SK-N-SH treated with all-trans-retinoic acid at 6 μM for 48 hours (cell line): ENCODE measurements at regions not wholly inside any gene's neighbourhood (a gene's known extent, or its start where the extent isn't known, plus 50 kb on each side); places are given as distances from the start of the nearest gene placed in this dataset.

Experiments used
- ARNTL ChIP-seq: fragments of 450-650 bp; formaldehyde crosslinking; IDR thresholded peaks from 2 replicates; pipeline ENCODE4 v1.5.0; 2020; ENCODE audit warnings: low read depth, mild to moderate bottlenecking, moderate library complexity, borderline replicate concordance
- CREB5 ChIP-seq: fragments of 250-450 bp; sonication (Bioruptor Pico); IDR thresholded peaks from 2 replicates; pipeline ENCODE4 v1.5.1; 2020; ENCODE audit warnings: low read depth, mild to moderate bottlenecking, moderate library complexity
- CSDC2 ChIP-seq: fragments of 250-450 bp; sonication (Bioruptor Pico); IDR thresholded peaks from 2 replicates; pipeline ENCODE4 v1.5.0; 2020; ENCODE audit warnings: mild to moderate bottlenecking, moderate library complexity
- CSRNP3 ChIP-seq: fragments of 250-450 bp; sonication (Bioruptor Pico); IDR thresholded peaks from 2 replicates; pipeline ENCODE4 v1.5.1; 2021; ENCODE audit warnings: mild to moderate bottlenecking, moderate library complexity
- ISL1 ChIP-seq: fragments of 250-450 bp; sonication (Bioruptor Pico); IDR thresholded peaks from 2 replicates; pipeline ENCODE4 v2.1.2; 2022; ENCODE audit warnings: mild to moderate bottlenecking, moderate library complexity
- PATZ1 ChIP-seq: fragments of 250-450 bp; sonication (Bioruptor Pico); IDR thresholded peaks from 2 replicates; pipeline ENCODE4 v1.8.0; 2020; ENCODE audit warnings: mild to moderate bottlenecking, moderate library complexity, borderline replicate concordance
- RARB ChIP-seq: fragments of 250-450 bp; sonication (Bioruptor Pico); IDR thresholded peaks from 2 replicates; pipeline ENCODE4 v1.8.0; 2021; ENCODE audit warnings: mild to moderate bottlenecking, moderate library complexity
- TCF4 ChIP-seq: fragments of 250-450 bp; sonication (Bioruptor Pico); IDR thresholded peaks from 2 replicates; pipeline ENCODE4 v1.8.0; 2021; ENCODE audit warnings: mild to moderate bottlenecking, moderate library complexity, borderline replicate concordance
- TOX ChIP-seq: fragments of 250-450 bp; sonication (Bioruptor Pico); IDR thresholded peaks from 2 replicates; pipeline ENCODE4 v1.8.0; 2021; ENCODE audit warnings: mild to moderate bottlenecking, moderate library complexity, borderline replicate concordance
- ZFP3 ChIP-seq: fragments of 250-450 bp; sonication (Bioruptor Pico); IDR thresholded peaks from 2 replicates; pipeline ENCODE4 v1.5.0; 2020; ENCODE audit warnings: mild to moderate bottlenecking, moderate library complexity
- ZFP30 ChIP-seq: fragments of 450-650 bp; formaldehyde crosslinking; IDR thresholded peaks from 2 replicates; pipeline ENCODE4 v1.5.0; 2022; ENCODE audit warnings: mild to moderate bottlenecking, moderate library complexity
- ZNF70 ChIP-seq: fragments of 450-650 bp; formaldehyde crosslinking; IDR thresholded peaks from 2 replicates; pipeline ENCODE4 v1.5.0; 2020; ENCODE audit warnings: mild to moderate bottlenecking, moderate library complexity

- no peak for TF ChIP-seq PATZ1 (CRISPR knock-in tag)
- no peak for TF ChIP-seq ARNTL (CRISPR knock-in tag)
- TF ChIP-seq CREB5 (CRISPR knock-in tag), result no peak
- TF ChIP-seq RARB (CRISPR knock-in tag), result no peak
- TF ChIP-seq ZFP30 (CRISPR knock-in tag), result no peak
- no peak for TF ChIP-seq ISL1 (CRISPR knock-in tag)
- no peak for TF ChIP-seq ZFP3 (CRISPR knock-in tag)
- no peak for TF ChIP-seq TOX
- TF ChIP-seq TCF4, result no peak
- TF ChIP-seq CSDC2 (CRISPR knock-in tag), result no peak
- TF ChIP-seq ZNF70 (CRISPR knock-in tag), result no peak
- no peak for TF ChIP-seq CSRNP3
Observed at GRCh38 chr9:87340391-87340790, 157.3 kb upstream of the DAPK1 start.
